Lower leg skin (tissue), 3 donors: ENCODE measurements at regions not wholly inside any gene's neighbourhood (a gene's known extent, or its start where the extent isn't known, plus 50 kb on each side); places are given as distances from the start of the nearest gene placed in this dataset.

Experiments
- CTCF ChIP-seq, 3 donors: fragments of 450-650 bp; IDR thresholded peaks; one replicate each; pipeline ENCODE4 v1.5.1; 2016; ENCODE audit warnings: antibody characterized with exemption in 3 of 3, mild to moderate bottlenecking in 3 of 3, moderate library complexity in 2 of 3
- POLR2A ChIP-seq, 2 donors: fragments of 450-650 bp; IDR thresholded peaks; one replicate each; pipeline ENCODE4 v1.6.1; 2016 to 2017; ENCODE audit warnings: antibody characterized with exemption in 2 of 2, mild to moderate bottlenecking in 1 of 2, moderate library complexity in 1 of 2

- TF ChIP-seq CTCF (IDR thresholded peaks at IDR 0.05), result no peak
- TF ChIP-seq POLR2A (IDR thresholded peaks at IDR 0.05), result no peak
Observed at GRCh38 chr7:67696124-67696523, 699.5 kb downstream of the TYW1 start.
